ENCODE measurements at regions not wholly inside any gene's neighbourhood (a gene's known extent, or its start where the extent isn't known, plus 50 kb on each side); places are given as distances from the start of the nearest gene placed in this dataset.
A peak's percentile ranks its signal among the peaks of the same experiment; 100 is the strongest.

GRCh38 chr1:69148731-69149130 is 419.0 kb upstream of the LRRC7 start:
- no peak for DNase-seq (ENCODE audit: low spot score)

DNA sequence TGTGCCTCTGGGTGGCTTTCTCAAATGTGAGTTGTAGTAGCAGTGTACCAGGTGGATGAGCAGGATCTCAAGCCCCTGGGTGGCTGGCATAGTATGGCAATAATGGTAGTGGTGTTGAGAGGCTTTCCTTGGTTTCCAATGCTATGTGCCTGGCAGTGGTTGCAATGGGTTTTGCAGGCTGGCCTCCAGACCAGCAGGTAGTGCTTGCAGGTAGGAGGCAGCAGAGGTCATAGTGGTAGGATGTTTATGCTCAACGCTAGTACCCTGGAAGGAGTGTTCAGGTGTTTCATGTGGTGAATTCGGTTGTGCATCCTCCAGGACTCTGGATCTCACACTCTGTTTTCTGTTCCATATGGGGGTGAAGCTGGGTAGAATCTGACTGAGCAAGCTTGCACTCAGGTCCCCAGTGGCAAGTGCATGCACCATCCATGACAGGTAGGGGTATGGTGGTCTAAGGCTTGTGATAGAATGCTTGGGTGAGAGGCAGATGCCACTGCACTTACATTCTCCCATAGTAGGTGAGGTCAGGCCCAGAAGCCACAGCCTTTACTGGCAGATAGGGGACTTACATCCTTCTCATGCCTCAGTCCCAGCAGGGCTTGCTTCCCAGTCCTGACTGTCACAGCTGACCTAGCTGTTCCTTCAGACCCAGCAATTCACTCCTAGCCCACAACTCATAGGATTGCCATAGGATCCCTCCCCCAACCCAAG is 410.5 kb upstream of the LRRC7 start:
- no peak for DNase-seq (ENCODE audit: low spot score)

DNA sequence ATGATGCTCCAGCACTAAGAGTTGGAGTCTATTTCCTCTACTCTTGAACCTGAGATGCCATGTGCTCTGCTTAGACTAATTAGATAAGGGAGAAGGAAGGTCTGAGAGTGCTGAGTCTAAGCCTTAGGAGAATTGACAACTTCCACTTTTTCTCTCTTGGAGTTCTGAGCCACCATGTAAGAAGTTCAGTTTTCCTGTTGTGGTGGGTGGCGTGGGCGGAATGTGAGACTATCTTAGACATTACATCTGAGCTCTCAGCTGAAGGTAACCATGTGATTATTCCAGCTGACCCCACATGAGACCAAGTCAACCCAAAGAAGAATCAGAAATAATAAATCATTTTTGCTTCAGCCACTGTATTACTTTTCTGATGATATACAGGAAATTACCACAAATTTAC is 404.5 kb upstream of the LRRC7 start:
- DNase-seq (ENCODE audit: low spot score): no peak

GRCh38 chr1:69163779-69164178 is 403.9 kb upstream of the LRRC7 start:
- no peak for DNase-seq (ENCODE audit: low spot score)

DNA sequence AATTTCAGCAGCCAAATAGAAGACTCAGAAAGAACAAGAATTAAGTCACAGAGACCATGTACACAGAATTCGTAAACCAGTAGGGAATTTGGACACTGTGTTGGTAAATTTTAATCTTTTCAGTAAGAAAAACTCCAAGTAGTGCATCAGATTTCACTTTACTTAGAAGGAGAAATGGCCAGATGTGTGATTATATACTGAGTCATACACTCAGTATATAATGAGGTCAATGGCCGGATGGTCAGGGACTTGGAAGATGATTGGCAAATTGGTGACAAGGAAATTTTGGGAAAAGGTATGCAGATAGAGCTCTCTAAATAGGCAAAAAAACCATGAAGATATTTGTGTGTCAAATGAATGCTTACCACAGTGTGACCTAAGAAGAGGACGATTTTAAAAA is 399.8 kb upstream of the LRRC7 start:
- DNase-seq (ENCODE audit: low spot score): no peak

- no peak for DNase-seq (ENCODE audit: low spot score)
Observed at GRCh38 chr1:69171248-69171647, 396.5 kb upstream of the LRRC7 start.

DNA sequence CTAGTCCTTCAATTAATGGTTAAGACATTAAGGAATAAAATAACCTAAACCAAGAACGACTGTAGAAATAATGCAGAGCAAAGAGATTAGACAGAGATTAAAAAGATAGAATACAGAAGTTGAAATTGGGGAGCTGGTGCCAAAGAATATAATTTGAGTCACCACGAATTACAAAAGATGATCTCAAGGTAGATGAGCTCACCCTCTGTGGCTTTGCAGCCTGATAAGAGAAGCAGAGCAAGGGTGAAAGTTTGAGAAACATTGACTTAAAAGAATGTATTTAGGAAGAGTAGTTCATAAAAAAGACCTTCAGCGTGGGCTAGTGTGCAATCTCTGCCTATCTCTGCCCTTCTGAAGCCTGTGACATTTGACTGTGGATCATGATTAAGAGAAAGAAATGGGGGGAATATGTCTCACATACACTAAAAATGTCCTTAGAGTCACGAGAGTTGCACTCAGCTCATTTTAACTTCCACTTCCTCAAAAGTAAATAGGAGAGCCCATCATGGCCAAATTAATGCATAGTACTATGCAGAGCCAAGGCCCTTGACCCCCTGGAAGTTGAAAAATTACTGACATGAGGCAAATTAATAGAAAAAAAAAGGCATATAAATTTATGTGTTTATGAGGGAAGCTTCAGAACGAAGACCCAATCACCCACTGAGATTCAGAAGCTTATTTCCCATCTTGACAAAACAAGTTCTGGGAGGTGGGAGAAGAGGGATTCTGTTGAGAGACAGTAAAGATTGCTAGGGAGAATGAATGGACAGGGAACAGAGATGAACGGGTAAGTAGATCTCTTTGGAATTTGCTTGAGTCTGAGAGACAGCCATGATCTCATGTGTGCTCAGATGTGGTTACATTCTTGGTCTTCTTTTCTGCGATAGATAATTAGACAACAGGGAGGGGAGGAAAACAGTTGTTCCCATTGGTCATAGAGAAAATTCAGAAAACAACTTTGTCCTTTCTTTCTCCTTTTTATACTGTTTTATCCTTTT is 395.4 kb upstream of the LRRC7 start:
- DNase-seq (ENCODE audit: low spot score): no peak

DNA sequence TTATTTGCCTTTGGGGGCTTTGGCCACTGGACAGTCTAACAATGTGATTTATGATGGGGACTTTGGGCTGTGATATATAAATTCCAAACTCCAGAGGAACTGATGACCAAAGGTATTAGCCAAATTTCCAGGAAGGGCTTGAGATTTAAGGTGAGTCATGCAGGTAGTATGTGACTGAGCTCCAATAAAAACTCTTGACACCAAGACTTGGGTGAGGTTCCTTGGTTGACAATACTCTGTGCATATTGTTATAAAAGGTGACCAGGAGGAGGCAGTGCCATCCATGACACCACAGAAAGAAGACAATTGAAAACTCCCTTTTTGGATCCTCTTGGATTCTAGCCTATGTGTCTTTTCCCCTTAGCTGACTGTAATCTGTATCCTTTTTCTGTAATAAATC is 392.7 kb upstream of the LRRC7 start:
- DNase-seq (ENCODE audit: low spot score): no peak

GRCh38 chr1:69180358-69180757 is 387.4 kb upstream of the LRRC7 start:
- no peak for DNase-seq (ENCODE audit: low spot score)

DNA sequence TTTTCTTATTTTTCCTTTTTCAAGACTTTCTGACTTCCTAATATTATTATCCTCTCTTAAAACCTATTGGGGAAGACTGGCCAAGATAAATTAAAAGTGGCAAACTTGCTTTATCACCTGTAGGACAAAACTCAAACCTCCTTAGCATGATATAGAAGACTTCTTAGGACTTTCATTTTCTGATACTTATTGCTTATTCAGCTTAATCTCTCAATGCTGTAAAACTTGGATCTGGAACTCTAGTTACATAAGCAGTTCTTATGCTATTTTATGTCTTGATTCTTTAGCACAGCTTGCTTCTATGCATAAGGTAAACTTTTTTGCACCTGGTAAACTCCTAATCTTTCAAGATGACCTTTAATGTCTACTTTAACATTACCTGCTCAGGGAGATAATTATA is 382.3 kb upstream of the LRRC7 start:
- DNase-seq (ENCODE audit: low spot score): peak; percentile 23

DNA sequence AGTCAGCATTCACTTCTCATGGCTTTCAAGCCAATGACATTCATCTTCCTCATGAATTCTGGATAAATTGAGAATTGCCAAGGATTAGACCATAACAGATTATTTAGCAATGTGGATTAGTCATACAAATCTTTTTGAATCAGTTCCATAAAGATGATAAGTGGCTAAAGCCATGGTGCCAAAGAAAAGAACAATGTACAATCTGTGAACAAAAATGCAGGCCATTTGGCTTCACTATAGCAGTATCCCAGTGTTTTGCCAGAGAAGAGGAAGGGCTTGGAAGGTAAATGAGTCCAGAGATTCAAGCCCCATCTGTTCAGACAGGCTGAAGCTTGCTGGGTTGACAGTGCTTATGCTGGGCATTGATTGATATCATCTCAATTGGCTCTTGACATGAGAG is 376.4 kb upstream of the LRRC7 start:
- no peak for DNase-seq (ENCODE audit: low spot score)

- no peak for DNase-seq (ENCODE audit: low spot score)
Observed at GRCh38 chr1:69195136-69195535, 372.6 kb upstream of the LRRC7 start.

GRCh38 chr1:69196071-69196470 is 371.7 kb upstream of the LRRC7 start:
- no peak for DNase-seq (ENCODE audit: low spot score)

- DNase-seq (ENCODE audit: low spot score): no peak
Observed at GRCh38 chr1:69197816-69198215, 369.9 kb upstream of the LRRC7 start.

GRCh38 chr1:69201716-69202115 is 366.0 kb upstream of the LRRC7 start:
- DNase-seq (ENCODE audit: low spot score): no peak

DNA sequence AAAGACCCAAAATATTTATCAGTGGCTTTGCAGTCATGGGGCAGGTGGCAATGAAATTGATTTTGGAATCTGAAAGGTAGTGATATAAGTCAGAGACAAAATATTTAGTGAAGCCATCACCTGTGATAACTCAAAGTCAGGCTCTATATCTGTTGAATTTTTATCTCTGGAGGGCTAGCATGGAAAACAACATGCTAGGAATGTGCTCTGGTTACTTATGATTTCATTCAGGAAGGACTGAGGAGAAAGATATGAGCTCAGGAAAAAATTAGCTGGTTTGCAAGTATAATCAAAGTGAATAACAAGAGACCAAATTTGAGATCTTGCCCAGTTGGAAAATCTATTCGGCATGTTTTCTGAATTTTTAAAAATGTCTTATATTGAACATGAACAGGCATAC is 364.6 kb upstream of the LRRC7 start:
- no peak for DNase-seq (ENCODE audit: low spot score)

GRCh38 chr1:69213644-69214043 is 354.1 kb upstream of the LRRC7 start:
- DNase-seq (ENCODE audit: low spot score): no peak

DNA sequence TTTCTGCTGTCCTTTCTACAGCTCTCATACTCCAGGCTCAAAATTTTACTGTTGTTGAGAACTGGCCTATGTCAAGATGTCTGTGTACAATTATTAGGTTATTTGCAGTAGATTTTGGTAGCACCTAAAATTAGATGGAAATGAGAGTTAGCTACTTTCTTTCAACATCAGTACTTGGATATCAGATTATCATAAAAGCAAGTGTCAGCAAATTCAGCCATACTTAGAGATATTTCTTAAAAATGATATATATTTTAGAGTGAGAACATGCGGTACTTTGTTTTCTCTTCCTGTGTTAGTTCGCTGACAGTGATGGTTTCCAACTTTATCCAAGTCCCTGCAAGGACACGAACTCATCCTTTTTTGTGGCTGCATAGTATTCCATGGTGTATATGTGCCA is 351.8 kb upstream of the LRRC7 start:
- DNase-seq (ENCODE audit: low spot score): no peak

- DNase-seq (ENCODE audit: low spot score): no peak
Observed at GRCh38 chr1:69220672-69221071, 347.1 kb upstream of the LRRC7 start.

DNA sequence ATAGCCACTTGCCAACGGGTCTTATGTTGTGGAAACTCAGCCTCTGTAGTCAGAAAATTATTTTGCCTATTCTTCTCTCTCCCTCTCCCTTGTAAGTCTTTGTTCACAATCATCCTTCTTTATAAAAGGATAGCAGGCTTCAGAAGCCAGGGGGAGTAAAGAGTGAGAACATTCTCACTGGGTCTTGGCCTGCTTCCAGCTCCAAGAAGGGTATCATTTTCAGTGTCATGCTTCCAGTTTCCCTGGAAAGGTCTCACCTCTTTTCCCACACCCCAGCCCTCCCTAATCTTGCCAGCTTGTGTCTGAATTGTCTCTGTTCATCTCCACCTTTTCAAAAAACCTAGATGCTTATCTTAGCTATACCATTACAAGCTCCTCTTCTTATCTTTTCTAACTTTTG is 346.2 kb upstream of the LRRC7 start:
- DNase-seq (ENCODE audit: low spot score): no peak

DNA sequence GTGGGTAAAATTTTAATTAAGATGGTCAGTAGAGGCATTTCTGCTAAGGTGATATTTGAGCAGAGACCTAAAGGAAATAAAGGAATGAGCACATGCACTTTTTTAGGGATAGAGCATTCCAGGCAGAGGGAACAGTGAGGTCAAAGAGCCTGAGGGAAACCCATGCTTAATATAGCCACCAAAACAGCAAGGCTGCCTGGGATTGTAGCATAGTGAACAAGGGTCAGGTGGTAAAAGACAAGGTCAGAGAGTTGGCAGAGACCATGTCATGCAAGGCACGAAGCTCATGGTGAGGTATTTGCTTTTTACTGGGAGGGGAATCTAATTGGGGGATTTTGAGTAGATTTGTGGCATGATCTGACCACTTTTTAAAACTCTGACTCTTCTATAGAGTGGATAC is 344.6 kb upstream of the LRRC7 start:
- DNase-seq (ENCODE audit: low spot score): no peak

DNA sequence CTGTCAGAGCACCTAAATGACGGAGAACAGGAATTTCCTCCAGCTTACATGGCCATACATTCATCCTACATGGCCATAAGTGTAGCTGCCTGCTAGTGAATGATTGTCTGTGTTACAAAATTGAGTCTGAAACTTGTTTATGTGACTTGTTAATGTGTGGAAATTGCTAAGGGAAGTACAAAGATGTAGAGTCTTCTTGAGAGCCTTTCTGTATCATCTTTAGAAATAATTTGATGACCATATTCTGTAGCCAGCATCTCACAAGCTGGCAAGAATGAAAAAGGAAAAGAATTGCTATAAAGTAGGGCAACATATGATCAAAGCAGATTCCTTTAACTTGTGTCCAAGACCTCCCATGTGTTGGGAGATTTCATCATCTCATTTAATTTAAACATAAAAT is 339.2 kb upstream of the LRRC7 start:
- DNase-seq (ENCODE audit: low spot score): no peak

- no peak for DNase-seq (ENCODE audit: low spot score)
Observed at GRCh38 chr1:69230208-69230607, 337.5 kb upstream of the LRRC7 start.
